ENCODE measurements at regions not wholly inside any gene's neighbourhood (a gene's known extent, or its start where the extent isn't known, plus 50 kb on each side); places are given as distances from the start of the nearest gene placed in this dataset.

DNA sequence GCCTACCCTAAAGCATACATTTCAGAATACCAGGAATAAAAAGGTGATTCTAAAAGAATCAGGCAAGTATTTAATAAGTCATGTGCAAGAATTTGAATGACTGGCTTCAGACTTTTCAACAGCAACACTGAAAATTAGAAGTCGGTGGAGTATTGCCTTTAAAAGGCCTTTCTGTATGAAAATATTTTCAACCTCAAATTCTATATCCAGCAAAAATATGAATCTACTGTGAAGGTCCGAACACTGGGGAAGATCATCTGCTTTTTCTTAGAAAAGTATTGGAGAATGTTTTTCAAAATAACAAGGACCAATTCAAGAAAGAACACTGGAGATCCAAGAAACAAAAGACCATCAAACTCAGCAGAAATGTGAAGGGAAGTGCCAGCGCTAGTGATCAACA lies 459.5 kb upstream of the KLF12 start:
- DNase-seq = no peak
- intact Hi-C loops (cut with micrococcal nuclease) = no loop called here

DNA sequence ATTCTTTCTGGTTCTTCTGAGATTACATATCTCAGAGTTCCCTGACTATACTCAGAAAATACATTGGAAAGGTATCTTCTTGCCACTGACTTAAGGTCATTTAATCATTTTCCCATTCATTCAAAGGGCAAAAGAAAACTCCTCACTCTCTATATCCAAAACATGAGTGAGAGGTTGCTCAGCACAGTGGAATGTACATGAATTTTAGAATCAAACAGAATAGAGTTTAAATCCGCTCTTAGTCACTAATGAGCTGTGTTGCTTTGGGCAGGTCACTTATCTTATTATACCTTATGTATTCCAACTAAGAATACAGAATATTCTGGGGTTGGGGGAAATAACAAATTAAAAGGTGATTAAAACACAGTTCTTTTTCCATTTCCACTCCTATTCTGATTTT lies 452.6 kb upstream of the KLF12 start:
- H3K4me3 ChIP-seq = no peak overlapping the region
- H3K27me3 ChIP-seq (ENCODE audit: low read depth) = no peaks in the 10 kb centered on the region
- DNase-seq = no peak
- TF ChIP-seq, protein P1, sequence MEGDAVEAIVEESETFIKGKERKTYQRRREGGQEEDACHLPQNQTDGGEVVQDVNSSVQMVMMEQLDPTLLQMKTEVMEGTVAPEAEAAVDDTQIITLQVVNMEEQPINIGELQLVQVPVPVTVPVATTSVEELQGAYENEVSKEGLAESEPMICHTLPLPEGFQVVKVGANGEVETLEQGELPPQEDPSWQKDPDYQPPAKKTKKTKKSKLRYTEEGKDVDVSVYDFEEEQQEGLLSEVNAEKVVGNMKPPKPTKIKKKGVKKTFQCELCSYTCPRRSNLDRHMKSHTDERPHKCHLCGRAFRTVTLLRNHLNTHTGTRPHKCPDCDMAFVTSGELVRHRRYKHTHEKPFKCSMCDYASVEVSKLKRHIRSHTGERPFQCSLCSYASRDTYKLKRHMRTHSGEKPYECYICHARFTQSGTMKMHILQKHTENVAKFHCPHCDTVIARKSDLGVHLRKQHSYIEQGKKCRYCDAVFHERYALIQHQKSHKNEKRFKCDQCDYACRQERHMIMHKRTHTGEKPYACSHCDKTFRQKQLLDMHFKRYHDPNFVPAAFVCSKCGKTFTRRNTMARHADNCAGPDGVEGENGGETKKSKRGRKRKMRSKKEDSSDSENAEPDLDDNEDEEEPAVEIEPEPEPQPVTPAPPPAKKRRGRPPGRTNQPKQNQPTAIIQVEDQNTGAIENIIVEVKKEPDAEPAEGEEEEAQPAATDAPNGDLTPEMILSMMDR (IDR thresholded peaks at IDR 0.05; ENCODE audit: borderline replicate concordance) = no peak
- H3K9me3 ChIP-seq (replicated peaks) = no peaks in the 10 kb centered on the region
- no peak overlapping the region for H3K27ac ChIP-seq (replicated peaks)
- H3K4me1 ChIP-seq = no peaks in the 10 kb centered on the region
- intact Hi-C loops (cut with micrococcal nuclease) = no loop called here
- H3K36me3 ChIP-seq = no peaks in the 10 kb centered on the region

More for the DNA sequence above, 459.5 kb upstream of the KLF12 start:
- H3K27me3 ChIP-seq (ENCODE audit: low read depth) = no peaks in the 10 kb centered on the region
- TF ChIP-seq, protein P1 (IDR thresholded peaks at IDR 0.05; ENCODE audit: borderline replicate concordance) = no peak
- no peak overlapping the region for H3K27ac ChIP-seq (replicated peaks)
- no peak overlapping the region for H3K4me3 ChIP-seq
- H3K9me3 ChIP-seq (replicated peaks) = peaks cover 25% of the 10 kb centered on the region
- H3K4me1 ChIP-seq = no peaks in the 10 kb centered on the region
- no peaks in the 10 kb centered on the region for H3K36me3 ChIP-seq

DNA sequence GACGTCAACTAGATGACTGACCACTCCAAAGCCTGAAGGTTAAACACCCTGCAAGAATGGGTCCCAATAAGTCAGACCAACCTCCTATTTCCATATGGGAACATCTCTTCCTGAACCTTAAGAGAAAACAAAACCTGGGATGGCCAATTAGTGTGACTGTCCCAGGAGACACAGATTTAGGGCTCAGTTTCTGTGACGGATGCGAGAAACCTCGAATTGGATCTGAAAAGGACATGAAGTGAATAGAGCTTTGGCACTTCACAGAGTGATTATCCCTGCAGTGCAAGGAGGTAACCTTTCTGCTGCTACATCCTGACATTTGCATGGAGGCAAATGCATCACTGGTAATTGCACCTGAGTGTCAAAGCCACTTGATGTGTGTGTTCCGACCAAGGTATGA lies 442.2 kb upstream of the KLF12 start:
- Histone ChIP-seq H3K36me3 (no peaks in the 10 kb centered on the region), H3K4me3 (peak overlapping the region; percentile 56), H3K4me1 (peaks cover 35% of the 10 kb centered on the region), H3K9me3 (replicated peaks) (no peaks in the 10 kb centered on the region), H3K27ac (replicated peaks) (peak overlapping the region; percentile 80), H3K27me3 (ENCODE audit: low read depth) (peaks cover 3% of the 10 kb centered on the region)
- TF ChIP-seq, protein P1 (IDR thresholded peaks at IDR 0.05; ENCODE audit: borderline replicate concordance) = no peak
- DNase-seq = no peak
- intact Hi-C loops (cut with micrococcal nuclease) = no loop called here

DNA sequence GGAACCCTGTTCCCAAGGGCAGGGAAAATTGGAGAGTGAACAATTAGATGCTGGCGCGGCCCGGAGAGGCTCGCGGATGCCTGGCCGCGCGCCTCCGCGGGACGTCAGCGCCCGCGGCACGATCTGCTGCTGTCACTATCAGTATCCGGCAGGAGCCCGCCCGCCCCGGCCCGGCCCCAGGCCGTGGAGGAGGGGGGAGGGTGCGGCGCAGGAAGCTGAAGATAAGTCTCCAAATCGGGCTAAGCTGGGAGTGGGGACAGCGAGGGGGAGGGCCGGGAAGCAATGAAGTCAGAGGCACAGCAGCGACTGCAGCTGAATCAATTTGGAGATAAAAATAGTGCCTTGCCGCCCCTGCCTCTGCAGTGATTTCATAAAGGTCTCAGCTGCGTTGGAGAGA lies 441.5 kb upstream of the KLF12 start:
- Histone ChIP-seq H3K9me3 (replicated peaks) (no peaks in the 10 kb centered on the region), H3K27me3 (ENCODE audit: low read depth) (peaks cover 6% of the 10 kb centered on the region), H3K4me1 (peaks cover 35% of the 10 kb centered on the region), H3K27ac (replicated peaks) (peak overlapping the region; percentile 80), H3K36me3 (no peaks in the 10 kb centered on the region), H3K4me3 (peak overlapping the region; percentile 56)
- DNase-seq = peak; percentile 88
- TF ChIP-seq, protein P1 (IDR thresholded peaks at IDR 0.05; ENCODE audit: borderline replicate concordance) = no peak
- intact Hi-C loops (cut with micrococcal nuclease) = no loop called here

DNA sequence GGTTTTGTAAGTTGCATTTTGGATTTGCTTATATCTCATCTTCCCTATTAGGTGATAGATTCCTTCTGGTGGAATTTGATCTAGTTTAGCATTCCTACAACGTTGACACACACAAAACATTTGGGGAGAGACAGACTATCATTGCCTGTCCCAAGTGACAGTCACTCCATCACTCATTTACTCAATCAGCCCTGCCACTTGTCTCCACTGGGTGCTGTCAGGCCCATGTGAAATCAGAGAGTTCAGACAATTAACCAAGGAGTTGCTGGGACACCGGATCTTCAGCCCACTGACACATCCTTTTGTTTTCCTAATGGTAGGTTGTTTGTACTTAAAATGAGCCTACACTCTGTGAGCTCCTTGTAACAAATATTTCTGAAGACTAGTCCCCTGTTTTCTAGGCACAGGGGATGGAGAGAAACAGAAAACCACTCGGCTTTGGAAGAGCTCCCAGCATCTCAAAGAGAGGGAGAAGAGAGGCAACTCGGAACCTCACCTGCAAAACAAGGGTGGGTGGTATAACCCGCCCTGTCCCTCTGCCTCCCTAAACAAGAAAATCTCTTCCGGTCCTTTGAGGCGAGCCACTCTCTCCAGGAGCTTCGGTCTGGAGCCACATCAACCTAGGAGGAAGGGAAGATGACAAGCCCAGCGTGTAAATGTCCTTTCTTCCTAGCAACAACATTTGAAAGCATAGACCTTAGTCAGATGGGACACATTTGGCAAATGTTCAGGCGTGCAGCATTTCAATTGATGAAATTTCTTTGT lies 440.9 kb upstream of the KLF12 start:
- Histone ChIP-seq H3K36me3 (no peaks in the 10 kb centered on the region), H3K4me1 (peaks cover 35% of the 10 kb centered on the region), H3K27ac (replicated peaks) (peak overlapping the region; percentile 80), H3K9me3 (replicated peaks) (no peaks in the 10 kb centered on the region), H3K27me3 (ENCODE audit: low read depth) (peaks cover 6% of the 10 kb centered on the region), H3K4me3 (peak overlapping the region; percentile 56)
- TF ChIP-seq, protein P1 (IDR thresholded peaks at IDR 0.05; ENCODE audit: borderline replicate concordance) = no peak
- DNase-seq = no peak
- intact Hi-C loops (cut with micrococcal nuclease) = no loop called here
